ENCODE measurements at regions not wholly inside any gene's neighbourhood (a gene's known extent, or its start where the extent isn't known, plus 50 kb on each side); places are given as distances from the start of the nearest gene placed in this dataset.

- DNase-seq (ENCODE audit: low spot score), result no peak
- no peak for ATAC-seq
Measured at GRCh38 chr12:28876196-28876798, 272.8 kb upstream of the FAR2 start.

- no peak for DNase-seq (ENCODE audit: low spot score)
- ATAC-seq, result no peak
Measured at GRCh38 chr12:28877854-28878253, 271.2 kb upstream of the FAR2 start.

- ATAC-seq (no peak), DNase-seq (ENCODE audit: low spot score) (no peak)
Measured at GRCh38 chr12:28878629-28879028, 270.4 kb upstream of the FAR2 start.

- ATAC-seq (no peak), DNase-seq (ENCODE audit: low spot score) (no peak)
Measured at GRCh38 chr12:28879379-28879778, 269.7 kb upstream of the FAR2 start.

- DNase-seq (ENCODE audit: low spot score), result no peak
- ATAC-seq, result no peak
Measured at GRCh38 chr12:28882444-28882843, 266.6 kb upstream of the FAR2 start.

GRCh38 chr12:28883406-28883997 is 265.6 kb upstream of the FAR2 start:
- ATAC-seq (no peak), DNase-seq (ENCODE audit: low spot score) (no peak)

GRCh38 chr12:28884904-28885679 is 264.0 kb upstream of the FAR2 start:
- DNase-seq (ENCODE audit: low spot score) (no peak), ATAC-seq (no peak)

- DNase-seq (ENCODE audit: low spot score) (no peak), ATAC-seq (no peak)
Measured at GRCh38 chr12:28885928-28886327, 263.1 kb upstream of the FAR2 start.

GRCh38 chr12:28887461-28887990 is 261.6 kb upstream of the FAR2 start:
- ATAC-seq (no peak), DNase-seq (ENCODE audit: low spot score) (no peak)

- no peak for ATAC-seq
- no peak for DNase-seq (ENCODE audit: low spot score)
Measured at GRCh38 chr12:28890664-28891063, 258.4 kb upstream of the FAR2 start.

GRCh38 chr12:28891126-28891525 is 258.0 kb upstream of the FAR2 start:
- DNase-seq (ENCODE audit: low spot score) (no peak), ATAC-seq (no peak)

- DNase-seq (ENCODE audit: low spot score) (no peak), ATAC-seq (no peak)
Measured at GRCh38 chr12:28893365-28893764, 255.7 kb upstream of the FAR2 start.

- no peak for DNase-seq (ENCODE audit: low spot score)
- ATAC-seq, result no peak
Measured at GRCh38 chr12:28893856-28894255, 255.2 kb upstream of the FAR2 start.

GRCh38 chr12:28896421-28896820 is 252.7 kb upstream of the FAR2 start:
- no peak for DNase-seq (ENCODE audit: low spot score)
- ATAC-seq, result no peak

GRCh38 chr12:28898038-28898437 is 251.0 kb upstream of the FAR2 start:
- no peak for DNase-seq (ENCODE audit: low spot score)
- ATAC-seq, result no peak

- ATAC-seq, result no peak
- no peak for DNase-seq (ENCODE audit: low spot score)
Measured at GRCh38 chr12:28899951-28900350, 249.1 kb upstream of the FAR2 start.

- ATAC-seq, result no peak
- DNase-seq (ENCODE audit: low spot score), result no peak
Measured at GRCh38 chr12:28905220-28905955, 243.7 kb upstream of the FAR2 start.

- DNase-seq (ENCODE audit: low spot score) (no peak), ATAC-seq (no peak)
Measured at GRCh38 chr12:28908646-28909045, 240.4 kb upstream of the FAR2 start.

- ATAC-seq, result no peak
- DNase-seq (ENCODE audit: low spot score), result no peak
Measured at GRCh38 chr12:28909291-28909690, 239.8 kb upstream of the FAR2 start.

- ATAC-seq, result no peak
- DNase-seq (ENCODE audit: low spot score), result no peak
Measured at GRCh38 chr12:28925719-28926376, 223.2 kb upstream of the FAR2 start.

GRCh38 chr12:28930704-28931103 is 218.4 kb upstream of the FAR2 start:
- ATAC-seq (no peak), DNase-seq (ENCODE audit: low spot score) (no peak)

Data from left lobe of liver (tissue), 2 donors.